KMS-11 (cell line): ENCODE measurements at regions not wholly inside any gene's neighbourhood (a gene's known extent, or its start where the extent isn't known, plus 50 kb on each side); places are given as distances from the start of the nearest gene placed in this dataset.
A peak's percentile ranks its signal among the peaks of the same experiment; 100 is the strongest.

ENCODE experiments used
- H2AFZ ChIP-seq: fragments of 200-600 bp; sonication (generic); 2 replicates; pipeline ENCODE4 v1.6.1; 2016; ENCODE audit warnings: antibody characterized with exemption, mixed run types, low read depth
- H3K27ac ChIP-seq: fragments of 200-600 bp; sonication (generic); 2 replicates; pipeline ENCODE4 v1.6.1; 2016; ENCODE audit warnings: mild to moderate bottlenecking, mixed run types
- H3K27me3 ChIP-seq: fragments of 200-600 bp; sonication (generic); 2 replicates; pipeline ENCODE4 v1.6.1; 2017; ENCODE audit warnings: mild to moderate bottlenecking, low read depth, mixed run types, moderate library complexity; ENCODE audit not compliant: insufficient read depth
- H3K36me3 ChIP-seq: fragments of 200-600 bp; sonication (generic); 2 replicates; pipeline ENCODE4 v1.6.1; 2017; ENCODE audit warnings: mild to moderate bottlenecking, mixed run types; ENCODE audit not compliant: insufficient read depth
- H3K4me1 ChIP-seq: fragments of 200-600 bp; sonication (generic); 2 replicates; pipeline ENCODE4 v1.6.1; 2016; ENCODE audit warnings: mild to moderate bottlenecking, low read depth, mixed run types; ENCODE audit not compliant: poor library complexity, severe bottlenecking
- H3K4me2 ChIP-seq: fragments of 200-600 bp; sonication (generic); 2 replicates; pipeline ENCODE4 v1.7.0; 2016; ENCODE audit warnings: mild to moderate bottlenecking, mixed run types
- H3K4me3 ChIP-seq: fragments of 200-600 bp; sonication (generic); IDR thresholded peaks from 2 replicates; pipeline ENCODE4 v1.6.1; 2017; ENCODE audit warnings: low read depth, low read length, mixed read lengths; ENCODE audit not compliant: insufficient read depth
- H3K79me2 ChIP-seq: fragments of 200-600 bp; sonication (generic); 2 replicates; pipeline ENCODE4 v1.6.1; 2016; ENCODE audit warnings: low read depth, mixed run types; ENCODE audit not compliant: insufficient read depth
- H3K9ac ChIP-seq: fragments of 200-600 bp; sonication (generic); 2 replicates; pipeline ENCODE4 v1.6.1; 2016; ENCODE audit warnings: mild to moderate bottlenecking, mixed run types
- H4K20me1 ChIP-seq: fragments of 200-600 bp; sonication (generic); 2 replicates; pipeline ENCODE4 v1.6.1; 2016; ENCODE audit warnings: mild to moderate bottlenecking, mixed run types; ENCODE audit not compliant: insufficient read depth
- TF ChIP-seq, protein P1 (sequence below): fragments of 200-600 bp; sonication (generic); conservative IDR thresholded peaks from 2 replicates; pipeline ENCODE4 v1.6.1; 2017; ENCODE audit warnings: low read depth, mild to moderate bottlenecking, antibody characterized with exemption, low read length, moderate library complexity, mixed read lengths

DNA sequence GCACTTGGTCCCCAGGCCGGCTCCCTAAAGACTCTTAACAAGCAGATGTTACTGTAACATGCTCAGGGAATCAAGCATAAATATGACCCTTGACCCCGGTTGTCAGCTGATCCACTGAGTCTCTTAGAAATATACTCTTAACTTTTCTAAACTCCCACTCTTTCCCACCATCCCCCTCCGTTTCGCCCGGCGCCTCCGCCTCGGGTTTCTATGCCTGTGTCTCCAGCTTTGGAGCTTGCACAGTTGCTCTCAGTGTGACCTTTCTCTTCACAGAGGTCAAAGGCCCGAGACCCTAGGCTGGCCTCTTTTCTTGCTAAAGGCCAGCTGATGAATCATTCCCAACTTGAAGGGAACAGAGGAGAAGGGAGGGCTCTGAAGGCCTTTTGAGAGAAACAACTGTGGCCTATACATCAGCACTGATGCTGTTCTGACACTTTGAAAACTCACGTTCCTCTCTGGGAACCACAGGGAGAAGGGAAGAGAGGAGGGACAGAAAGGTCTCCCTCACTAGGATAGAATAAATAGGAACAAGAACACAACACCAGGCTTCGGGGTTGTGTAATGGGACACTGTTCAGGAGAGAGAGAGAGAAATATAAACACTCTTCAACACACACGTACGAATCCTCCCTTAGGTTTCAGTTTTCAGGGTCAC is 484.5 kb upstream of the NR2F2 start:
- Histone ChIP-seq H3K4me1 (peaks cover 38% of the 10 kb centered on the region), H3K36me3 (no peaks in the 10 kb centered on the region), H4K20me1 (no peaks in the 10 kb centered on the region), H3K9ac (no peak overlapping the region), H3K79me2 (no peaks in the 10 kb centered on the region), H3K27me3 (no peaks in the 10 kb centered on the region), H2AFZ (no peak overlapping the region), H3K27ac (no peak overlapping the region), H3K4me3 (no peak overlapping the region), H3K4me2 (no peak overlapping the region)
- TF ChIP-seq, protein P1, sequence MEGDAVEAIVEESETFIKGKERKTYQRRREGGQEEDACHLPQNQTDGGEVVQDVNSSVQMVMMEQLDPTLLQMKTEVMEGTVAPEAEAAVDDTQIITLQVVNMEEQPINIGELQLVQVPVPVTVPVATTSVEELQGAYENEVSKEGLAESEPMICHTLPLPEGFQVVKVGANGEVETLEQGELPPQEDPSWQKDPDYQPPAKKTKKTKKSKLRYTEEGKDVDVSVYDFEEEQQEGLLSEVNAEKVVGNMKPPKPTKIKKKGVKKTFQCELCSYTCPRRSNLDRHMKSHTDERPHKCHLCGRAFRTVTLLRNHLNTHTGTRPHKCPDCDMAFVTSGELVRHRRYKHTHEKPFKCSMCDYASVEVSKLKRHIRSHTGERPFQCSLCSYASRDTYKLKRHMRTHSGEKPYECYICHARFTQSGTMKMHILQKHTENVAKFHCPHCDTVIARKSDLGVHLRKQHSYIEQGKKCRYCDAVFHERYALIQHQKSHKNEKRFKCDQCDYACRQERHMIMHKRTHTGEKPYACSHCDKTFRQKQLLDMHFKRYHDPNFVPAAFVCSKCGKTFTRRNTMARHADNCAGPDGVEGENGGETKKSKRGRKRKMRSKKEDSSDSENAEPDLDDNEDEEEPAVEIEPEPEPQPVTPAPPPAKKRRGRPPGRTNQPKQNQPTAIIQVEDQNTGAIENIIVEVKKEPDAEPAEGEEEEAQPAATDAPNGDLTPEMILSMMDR, result no peak

- Histone ChIP-seq H3K36me3 (no peaks in the 10 kb centered on the region), H3K4me2 (no peak overlapping the region), H3K79me2 (no peaks in the 10 kb centered on the region), H4K20me1 (no peaks in the 10 kb centered on the region), H2AFZ (no peak overlapping the region), H3K27ac (no peak overlapping the region), H3K9ac (no peak overlapping the region), H3K4me3 (no peak overlapping the region), H3K4me1 (peaks cover 29% of the 10 kb centered on the region), H3K27me3 (no peaks in the 10 kb centered on the region)
- TF ChIP-seq, protein P1, result no peak
These were observed 482.4 kb upstream of the NR2F2 start for GRCh38 chr15:95848126-95848525.

DNA sequence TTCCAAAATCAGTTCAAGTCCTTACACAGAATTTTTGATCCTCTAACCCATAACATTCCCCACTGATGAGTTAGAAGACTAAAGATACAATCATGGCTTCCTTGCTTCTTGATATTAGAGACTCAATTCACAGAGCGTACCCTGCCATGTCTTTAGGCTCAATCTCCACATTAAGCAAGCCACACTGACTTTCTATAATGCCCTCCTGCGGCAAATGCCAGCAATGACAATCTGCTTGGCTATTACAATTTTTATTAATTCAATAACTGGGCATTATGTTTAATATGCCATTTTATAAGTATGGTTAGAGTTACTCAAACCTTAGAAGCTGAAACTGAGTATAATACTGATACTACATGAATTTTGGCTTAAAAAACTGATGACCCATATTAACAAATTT is 479.7 kb upstream of the NR2F2 start:
- no peak overlapping the region for H3K9ac ChIP-seq
- no peak overlapping the region for H3K4me3 ChIP-seq
- no peaks in the 10 kb centered on the region for H3K79me2 ChIP-seq
- no peak overlapping the region for H3K4me2 ChIP-seq
- no peak overlapping the region for H3K27ac ChIP-seq
- H3K4me1 ChIP-seq, result peaks cover 13% of the 10 kb centered on the region
- H3K36me3 ChIP-seq, result no peaks in the 10 kb centered on the region
- no peak overlapping the region for H2AFZ ChIP-seq
- H3K27me3 ChIP-seq, result no peaks in the 10 kb centered on the region
- H4K20me1 ChIP-seq, result no peaks in the 10 kb centered on the region
- TF ChIP-seq, protein P1, result peak; percentile 38; the same call in 1 of the 2 replicates

DNA sequence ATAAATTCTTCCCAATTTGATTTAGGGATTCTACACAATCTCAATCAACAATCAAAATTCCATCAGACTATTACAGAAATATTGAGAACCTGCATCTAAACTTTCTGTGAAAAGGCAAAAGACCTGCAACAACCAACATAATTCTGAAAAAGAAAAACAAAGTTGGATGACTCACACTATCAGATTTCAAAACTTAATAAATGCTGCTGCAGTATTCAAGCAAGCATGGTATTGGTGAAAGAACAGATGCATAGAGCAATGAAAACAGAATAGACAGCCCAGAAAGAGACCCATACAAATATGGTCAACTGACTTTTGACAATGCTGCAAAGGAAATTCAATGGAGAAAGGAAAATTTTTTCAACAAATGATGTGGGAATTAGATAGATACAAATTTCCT is 477.1 kb upstream of the NR2F2 start:
- H3K79me2 ChIP-seq, result no peaks in the 10 kb centered on the region
- peaks cover 5% of the 10 kb centered on the region for H3K4me1 ChIP-seq
- H3K27me3 ChIP-seq, result no peaks in the 10 kb centered on the region
- H2AFZ ChIP-seq, result no peak overlapping the region
- TF ChIP-seq, protein P1, result no peak
- H3K27ac ChIP-seq, result no peak overlapping the region
- no peak overlapping the region for H3K9ac ChIP-seq
- no peaks in the 10 kb centered on the region for H4K20me1 ChIP-seq
- no peaks in the 10 kb centered on the region for H3K36me3 ChIP-seq
- H3K4me3 ChIP-seq, result no peak overlapping the region
- no peak overlapping the region for H3K4me2 ChIP-seq
